Spleen (tissue), 11 donors: ENCODE measurements at regions not wholly inside any gene's neighbourhood (a gene's known extent, or its start where the extent isn't known, plus 50 kb on each side); places are given as distances from the start of the nearest gene placed in this dataset.

ENCODE experiments used
- DNase-seq: peaks from one replicate; pipeline ENCODE4 v3.0.0-alpha.2; 2020
- H3K27ac ChIP-seq, 8 donors: fragments of 200-600 bp; sonication (generic) in 7 of 8; 1 replicate in 4 of 8; 2 replicates in 4 of 8; pipeline versions ENCODE4 v1.5.0 to v1.8.0; 2016 to 2021; ENCODE audit warnings: inconsistent platforms in 4 of 8, mild to moderate bottlenecking in 4 of 8, moderate library complexity in 1 of 8
- H3K27me3 ChIP-seq, 7 donors: fragments of 200-600 bp; sonication (generic) in 6 of 7; replicated peaks in 1 of 7; 1 replicate in 4 of 7; 2 replicates in 3 of 7; pipeline versions ENCODE4 v1.5.0 to v1.8.0; 2016 to 2021; ENCODE audit warnings: inconsistent platforms in 3 of 7, mild to moderate bottlenecking in 1 of 7
- H3K36me3 ChIP-seq, 6 donors: fragments of 200-600 bp; sonication (generic) in 5 of 6; 1 replicate in 4 of 6; 2 replicates in 2 of 6; pipeline versions ENCODE4 v1.5.0 to v1.8.0; 2016 to 2021; ENCODE audit warnings: inconsistent platforms in 2 of 6
- H3K4me1 ChIP-seq, 6 donors: fragments of 200-600 bp; sonication (generic) in 5 of 6; 1 replicate in 3 of 6; 2 replicates in 3 of 6; pipeline versions ENCODE4 v1.5.0 to v1.8.0; 2016 to 2021; ENCODE audit warnings: inconsistent platforms in 3 of 6
- H3K4me3 ChIP-seq, 8 donors: fragments of 200-600 bp; sonication (generic) in 7 of 8; 1 replicate in 4 of 8; 2 replicates in 4 of 8; pipeline versions ENCODE4 v1.5.0 to v1.8.0; 2016 to 2021; ENCODE audit warnings: inconsistent platforms in 4 of 8, mild to moderate bottlenecking in 4 of 8, moderate library complexity in 2 of 8
- H3K9me3 ChIP-seq, 8 donors: fragments of 200-600 bp; sonication (generic) in 7 of 8; 1 replicate in 4 of 8; 2 replicates in 4 of 8; pipeline versions ENCODE4 v1.5.0 to v1.8.0; 2016 to 2021; ENCODE audit warnings: inconsistent platforms in 4 of 8
- CTCF ChIP-seq, 11 experiments: fragments of 200-600 bp in 7 of 11; fragments of 450-650 bp in 4 of 11; sonication (generic) in 4 of 11; IDR thresholded peaks in 8 of 11; conservative IDR thresholded peaks in 3 of 11; 1 replicate in 7 of 11; 2 replicates in 4 of 11; pipeline versions ENCODE4 v1.4.0 to v1.8.0; 2016 to 2021; ENCODE audit warnings: antibody characterized with exemption in 11 of 11, inconsistent platforms in 4 of 11, mild to moderate bottlenecking in 1 of 11
- POLR2A ChIP-seq, 3 donors: fragments of 450-650 bp; IDR thresholded peaks; one replicate each; pipeline ENCODE4 v1.5.1; 2017; ENCODE audit warnings: antibody characterized with exemption in 3 of 3, mild to moderate bottlenecking in 1 of 3
- POLR2AphosphoS5 ChIP-seq, 3 donors: sonication (generic); formaldehyde crosslinking; IDR thresholded peaks; one replicate each; pipeline ENCODE4 v1.5.1; 2017; ENCODE audit warnings: antibody characterized with exemption in 3 of 3
- WGBS, 5 donors: extraction: QIAGEN DNeasy Blood & Tissue Kit in 3 of 5; methylation state at CpG; one replicate each; pipeline versions ENCODE4 v1.1.5 to v1.1.7; 2013 to 2018; 5-methylcytosine and 5-hydroxymethylcytosine counted together
- intact Hi-C: fragments of 100-400 bp; cut with DNase I; formaldehyde crosslinking; loops from one replicate; pipeline ENCODE4 v1.15.0; 2023; ENCODE audit warnings: low total_unique reads
- donor health status: healthy with polysubstance abuse.
- donor health status: DM: no; HTN: no; CAD: no; lungs with moderate emphysema.
- donor health status: DM: no; HTN: no; CAD: no.
- donor health status: Bipolar disorder and iron deficiency.
- donor health status: healthy.
- donor health status: DM: no; HTN: no; CAD: no.
- donor health status: DM: yes; HTN: yes; CAD: no.

DNA sequence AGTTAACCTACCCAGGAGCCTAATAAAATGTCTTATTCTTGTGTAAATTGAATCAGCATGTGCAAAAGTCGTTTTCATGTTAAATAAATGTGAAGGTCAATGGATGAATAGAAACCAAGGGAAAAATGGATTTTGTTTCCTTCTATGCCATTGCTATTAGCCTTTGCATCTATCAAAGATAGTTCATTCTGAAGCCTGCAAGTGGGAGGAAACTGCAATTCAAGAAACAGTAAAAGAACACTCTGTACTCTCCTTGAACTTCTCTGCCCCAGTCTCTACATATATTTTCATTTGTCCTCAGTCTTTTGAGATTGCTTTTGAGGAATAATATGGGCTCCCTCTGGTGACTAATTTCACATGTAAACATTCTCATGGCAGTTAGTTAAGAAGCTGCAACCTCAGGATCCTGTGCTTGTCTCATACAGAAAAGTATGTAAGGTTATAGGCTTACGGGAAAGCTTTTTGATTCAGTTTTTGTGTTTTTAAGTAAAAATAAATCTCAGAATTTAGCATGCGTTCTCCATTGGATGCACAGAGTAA, 1590.0 kb upstream of the LRRTM1 start:
- 61 to 74% (median 67%) methylated on average over 3 of the region's 3 CpGs for WGBS, 5 donors
- no peaks in the 10 kb centered on the region for H3K4me1 ChIP-seq
- no peak for DNase-seq
- intact Hi-C loops, result no loop called here
- H3K27ac ChIP-seq, result no peak overlapping the region
- TF ChIP-seq POLR2A (IDR thresholded peaks at IDR 0.05), result no peak
- TF ChIP-seq POLR2AphosphoS5 (IDR thresholded peaks at IDR 0.05), result no peak
- TF ChIP-seq CTCF (IDR thresholded peaks at IDR 0.05 in 8 of 11, conservative IDR thresholded peaks at IDR 0.05 in 3 of 11), result no peak
- no peaks in the 10 kb centered on the region for H3K27me3 ChIP-seq
- no peak overlapping the region for H3K4me3 ChIP-seq
- H3K36me3 ChIP-seq, result no peaks in the 10 kb centered on the region
- peaks cover 0 to 12% (median 0%) of the 10 kb centered on the region in 8 donors for H3K9me3 ChIP-seq

DNA sequence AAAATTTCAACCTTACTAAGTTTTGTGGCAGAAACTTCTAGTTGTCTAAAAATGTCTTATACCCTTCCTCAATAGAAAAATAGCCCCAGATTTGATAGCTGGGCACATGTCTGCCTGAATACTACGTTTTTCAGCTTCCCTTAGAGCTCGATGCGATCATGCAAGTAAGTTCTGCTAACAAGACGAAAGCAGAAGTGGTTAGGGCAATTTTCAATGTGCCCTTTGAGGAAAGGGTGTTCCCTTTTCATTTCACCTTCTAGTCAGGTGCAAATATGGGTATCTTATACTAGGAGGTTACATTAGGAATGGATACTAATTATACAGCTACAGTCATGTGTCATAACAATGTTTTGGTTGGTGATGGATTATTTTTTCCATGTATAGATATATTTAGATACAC, 1572.1 kb upstream of the LRRTM1 start:
- WGBS, 5 donors, result 30 to 43% (median 32%) methylated on average over 4 of the region's 4 CpGs
- H3K36me3 ChIP-seq, result no peaks in the 10 kb centered on the region
- H3K9me3 ChIP-seq, result peaks cover 0 to 19% (median 2%) of the 10 kb centered on the region in 8 donors
- H3K27me3 ChIP-seq, result no peaks in the 10 kb centered on the region
- TF ChIP-seq CTCF (IDR thresholded peaks at IDR 0.05 in 8 of 11, conservative IDR thresholded peaks at IDR 0.05 in 3 of 11) (no peak), POLR2AphosphoS5 (IDR thresholded peaks at IDR 0.05) (no peak), POLR2A (IDR thresholded peaks at IDR 0.05) (no peak)
- no peak for DNase-seq
- no peaks in the 10 kb centered on the region for H3K4me1 ChIP-seq
- intact Hi-C loops, result no loop called here
- H3K4me3 ChIP-seq, result no peak overlapping the region
- no peak overlapping the region for H3K27ac ChIP-seq

DNA sequence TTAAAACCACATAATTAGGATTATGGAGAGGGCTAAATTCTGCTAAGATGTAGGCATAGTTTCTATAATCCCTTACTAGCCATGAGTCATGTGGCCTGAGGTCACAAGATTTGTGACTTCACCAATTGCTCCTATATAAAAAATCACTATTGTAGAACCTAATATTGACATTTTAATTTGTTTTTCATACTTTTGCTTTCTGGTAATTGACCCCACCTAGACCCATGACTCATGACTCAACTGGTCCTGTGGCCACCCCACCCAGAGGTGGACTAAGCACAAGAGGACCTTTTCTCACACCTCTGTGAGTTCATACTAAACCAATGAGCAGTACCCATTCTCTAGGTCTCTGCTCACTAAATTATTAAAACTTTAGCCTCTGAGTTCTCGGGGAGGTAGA, 1567.5 kb upstream of the LRRTM1 start:
- Histone ChIP-seq H3K9me3 (peaks cover 0 to 28% (median 11%) of the 10 kb centered on the region in 8 donors), H3K36me3 (no peaks in the 10 kb centered on the region), H3K4me1 (no peaks in the 10 kb centered on the region), H3K27me3 (no peaks in the 10 kb centered on the region), H3K4me3 (no peak overlapping the region), H3K27ac (no peak overlapping the region)
- WGBS, 5 donors, result 80 to 98% (median 97%) methylated on average over 1 of the region's 1 CpG
- intact Hi-C loops, result no loop called here
- no peak for DNase-seq
- TF ChIP-seq POLR2A (IDR thresholded peaks at IDR 0.05), result no peak
- TF ChIP-seq POLR2AphosphoS5 (IDR thresholded peaks at IDR 0.05), result no peak
- no peak for TF ChIP-seq CTCF (IDR thresholded peaks at IDR 0.05 in 8 of 11, conservative IDR thresholded peaks at IDR 0.05 in 3 of 11)

GRCh38 chr2:81870119-81870518, 1565.6 kb upstream of the LRRTM1 start:
- Histone ChIP-seq H3K27me3 (no peaks in the 10 kb centered on the region), H3K36me3 (no peaks in the 10 kb centered on the region), H3K27ac (no peak overlapping the region), H3K9me3 (peaks cover 0 to 30% (median 15%) of the 10 kb centered on the region in 8 donors), H3K4me1 (no peaks in the 10 kb centered on the region), H3K4me3 (no peak overlapping the region)
- TF ChIP-seq POLR2AphosphoS5 (IDR thresholded peaks at IDR 0.05), result no peak
- TF ChIP-seq POLR2A (IDR thresholded peaks at IDR 0.05), result no peak
- TF ChIP-seq CTCF (IDR thresholded peaks at IDR 0.05 in 8 of 11, conservative IDR thresholded peaks at IDR 0.05 in 3 of 11), result no peak
- 85 to 97% (median 94%) methylated on average over 1 of the region's 1 CpG for WGBS, 5 donors
- no peak for DNase-seq
- intact Hi-C loops, result no loop called here
